Testis (tissue), 2 donors: ENCODE measurements at regions not wholly inside any gene's neighbourhood (a gene's known extent, or its start where the extent isn't known, plus 50 kb on each side); places are given as distances from the start of the nearest gene placed in this dataset.

Experiments
- POLR2A ChIP-seq: fragments of 450-650 bp; IDR thresholded peaks from one replicate; pipeline ENCODE4 v1.6.1; 2017; ENCODE audit warnings: antibody characterized with exemption, mild to moderate bottlenecking, moderate library complexity
- TF ChIP-seq, protein P1 (sequence below), 3 experiments: fragments of 450-650 bp in 2 of 3; fragments of 200-600 bp in 1 of 3; sonication (generic) in 1 of 3; IDR thresholded peaks; one replicate each; pipeline ENCODE4 v1.5.1; 2016 to 2019; ENCODE audit warnings: antibody characterized with exemption in 3 of 3, mild to moderate bottlenecking in 2 of 3, moderate library complexity in 1 of 3

- TF ChIP-seq, protein P1, sequence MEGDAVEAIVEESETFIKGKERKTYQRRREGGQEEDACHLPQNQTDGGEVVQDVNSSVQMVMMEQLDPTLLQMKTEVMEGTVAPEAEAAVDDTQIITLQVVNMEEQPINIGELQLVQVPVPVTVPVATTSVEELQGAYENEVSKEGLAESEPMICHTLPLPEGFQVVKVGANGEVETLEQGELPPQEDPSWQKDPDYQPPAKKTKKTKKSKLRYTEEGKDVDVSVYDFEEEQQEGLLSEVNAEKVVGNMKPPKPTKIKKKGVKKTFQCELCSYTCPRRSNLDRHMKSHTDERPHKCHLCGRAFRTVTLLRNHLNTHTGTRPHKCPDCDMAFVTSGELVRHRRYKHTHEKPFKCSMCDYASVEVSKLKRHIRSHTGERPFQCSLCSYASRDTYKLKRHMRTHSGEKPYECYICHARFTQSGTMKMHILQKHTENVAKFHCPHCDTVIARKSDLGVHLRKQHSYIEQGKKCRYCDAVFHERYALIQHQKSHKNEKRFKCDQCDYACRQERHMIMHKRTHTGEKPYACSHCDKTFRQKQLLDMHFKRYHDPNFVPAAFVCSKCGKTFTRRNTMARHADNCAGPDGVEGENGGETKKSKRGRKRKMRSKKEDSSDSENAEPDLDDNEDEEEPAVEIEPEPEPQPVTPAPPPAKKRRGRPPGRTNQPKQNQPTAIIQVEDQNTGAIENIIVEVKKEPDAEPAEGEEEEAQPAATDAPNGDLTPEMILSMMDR (IDR thresholded peaks at IDR 0.05) = no peak
- TF ChIP-seq POLR2A = no peak
These were observed 233.5 kb upstream of the ATP10A start for GRCh38 chr15:26096581-26096980.
